NCI-H1436 (cell line): ENCODE measurements at regions not wholly inside any gene's neighbourhood (a gene's known extent, or its start where the extent isn't known, plus 50 kb on each side); places are given as distances from the start of the nearest gene placed in this dataset.
"Not testable (repeated sequence)": the region's sequence is repeated elsewhere in the genome, so short reads cannot be mapped to it uniquely, and the experiment has no call there.

ENCODE experiments used
- DNase-seq: peaks from one replicate; lab custom pipeline; 2025; lab: John Stamatoyannopoulos, UW

GRCh38 chr15:77839970-77840905 lies 207.5 kb upstream of the LINGO1 start:
- no peak for DNase-seq

GRCh38 chr15:77839456-77839855 lies 206.7 kb upstream of the LINGO1 start:
- no peak for DNase-seq

- no peak for DNase-seq
These were observed 205.9 kb upstream of the LINGO1 start for GRCh38 chr15:77838595-77838994.

GRCh38 chr15:77838061-77838460 lies 205.3 kb upstream of the LINGO1 start:
- no peak for DNase-seq

- no peak for DNase-seq
These were observed 204.9 kb upstream of the LINGO1 start for GRCh38 chr15:77837649-77838025.

- DNase-seq = no peak
These were observed 204.4 kb upstream of the LINGO1 start for GRCh38 chr15:77836906-77837648.

- DNase-seq = peak; percentile 16
These were observed 203.5 kb upstream of the LINGO1 start for GRCh38 chr15:77836121-77836692.

- DNase-seq = no peak
These were observed 201.7 kb upstream of the LINGO1 start for GRCh38 chr15:77834276-77834990.

GRCh38 chr15:77832874-77833273 lies 200.2 kb upstream of the LINGO1 start:
- DNase-seq = no peak

- DNase-seq = no peak
These were observed 199.3 kb upstream of the LINGO1 start for GRCh38 chr15:77831986-77832385.

GRCh38 chr15:77830051-77830468 lies 197.3 kb upstream of the LINGO1 start:
- no peak for DNase-seq

- not testable (repeated sequence) for DNase-seq
These were observed 196.6 kb upstream of the LINGO1 start for GRCh38 chr15:77829331-77829730.

GRCh38 chr15:77827860-77828259 lies 195.1 kb upstream of the LINGO1 start:
- DNase-seq = no peak

- DNase-seq = no peak
These were observed 193.4 kb upstream of the LINGO1 start for GRCh38 chr15:77826006-77826695.

GRCh38 chr15:77825546-77825945 lies 192.8 kb upstream of the LINGO1 start:
- no peak for DNase-seq

- DNase-seq = no peak
These were observed 192.5 kb upstream of the LINGO1 start for GRCh38 chr15:77825252-77825542.

- DNase-seq = no peak
These were observed 191.9 kb upstream of the LINGO1 start for GRCh38 chr15:77824361-77825251.

GRCh38 chr15:77823736-77824135 lies 191.0 kb upstream of the LINGO1 start:
- no peak for DNase-seq

GRCh38 chr15:77822631-77823230 lies 190.0 kb upstream of the LINGO1 start:
- DNase-seq = no peak

- no peak for DNase-seq
These were observed 189.2 kb upstream of the LINGO1 start for GRCh38 chr15:77821959-77822256.
